ENCODE measurements at regions not wholly inside any gene's neighbourhood (a gene's known extent, or its start where the extent isn't known, plus 50 kb on each side); places are given as distances from the start of the nearest gene placed in this dataset.

- peaks cover 0 to 6% of the 10 kb centered on the region in 2 donors for H3K9me3 ChIP-seq
- H3K4me3 ChIP-seq = no peak overlapping the region
- DNase-seq (no peak), ATAC-seq (no peak)
- H3K36me3 ChIP-seq = no peaks in the 10 kb centered on the region
- peaks cover 0 to 9% of the 10 kb centered on the region in 2 donors for H3K4me1 ChIP-seq
- no peak overlapping the region for H3K27ac ChIP-seq
- no peaks in the 10 kb centered on the region for H3K27me3 ChIP-seq
- no peak for TF ChIP-seq CTCF (IDR thresholded peaks at IDR 0.05)
- intact Hi-C loops (cut with DNase I) = no loop called here
Observed at GRCh38 chr9:89740722-89741121, 135.9 kb downstream of the GADD45G start.

- no peak for TF ChIP-seq CTCF (IDR thresholded peaks at IDR 0.05)
- H3K27ac ChIP-seq = no peak overlapping the region
- peaks cover 0 to 6% of the 10 kb centered on the region in 2 donors for H3K9me3 ChIP-seq
- ATAC-seq (no peak), DNase-seq (no peak)
- H3K36me3 ChIP-seq = no peaks in the 10 kb centered on the region
- peaks cover 0 to 9% of the 10 kb centered on the region in 2 donors for H3K4me1 ChIP-seq
- intact Hi-C loops (cut with DNase I) = no loop called here
- no peak overlapping the region for H3K4me3 ChIP-seq
- H3K27me3 ChIP-seq = no peaks in the 10 kb centered on the region
Observed at GRCh38 chr9:89742660-89743059, 137.8 kb downstream of the GADD45G start.

- Histone ChIP-seq H3K36me3 (no peaks in the 10 kb centered on the region), H3K27ac (no peak overlapping the region), H3K27me3 (no peaks in the 10 kb centered on the region), H3K4me3 (no peak overlapping the region), H3K9me3 (peaks cover 0 to 6% of the 10 kb centered on the region in 2 donors), H3K4me1 (peaks cover 0 to 12% of the 10 kb centered on the region in 2 donors)
- intact Hi-C loops (cut with DNase I) = no loop called here
- no peak for TF ChIP-seq CTCF (IDR thresholded peaks at IDR 0.05)
- no peak for ATAC-seq
- DNase-seq = no peak
Observed at GRCh38 chr9:89743216-89743572, 138.4 kb downstream of the GADD45G start.

- Histone ChIP-seq H3K27ac (no peak overlapping the region), H3K4me1 (peaks cover 0 to 16% of the 10 kb centered on the region in 2 donors), H3K36me3 (no peaks in the 10 kb centered on the region), H3K9me3 (peaks cover 0 to 6% of the 10 kb centered on the region in 2 donors), H3K27me3 (no peaks in the 10 kb centered on the region), H3K4me3 (no peak overlapping the region)
- DNase-seq (no peak), ATAC-seq (no peak)
- no peak for TF ChIP-seq CTCF (IDR thresholded peaks at IDR 0.05)
- intact Hi-C loops (cut with DNase I) = no loop called here
Observed at GRCh38 chr9:89743573-89744254, 138.9 kb downstream of the GADD45G start.

- Histone ChIP-seq H3K36me3 (no peaks in the 10 kb centered on the region), H3K27me3 (no peaks in the 10 kb centered on the region), H3K4me1 (peaks cover 0 to 16% of the 10 kb centered on the region in 2 donors), H3K9me3 (peaks cover 0 to 6% of the 10 kb centered on the region in 2 donors), H3K27ac (no peak overlapping the region), H3K4me3 (no peak overlapping the region)
- TF ChIP-seq CTCF (IDR thresholded peaks at IDR 0.05) = no peak
- DNase-seq (no peak), ATAC-seq (no peak)
- intact Hi-C loops (cut with DNase I) = no loop called here
Observed at GRCh38 chr9:89744255-89744648, 139.4 kb downstream of the GADD45G start.
